Cerebellar cortex (tissue), 1 donor: ENCODE measurements at regions not wholly inside any gene's neighbourhood (a gene's known extent, or its start where the extent isn't known, plus 50 kb on each side); places are given as distances from the start of the nearest gene placed in this dataset.
"Not testable (repeated sequence)": the region's sequence is repeated elsewhere in the genome, so short reads cannot be mapped to it uniquely, and the experiment has no call there.

Experiments used
- DNase-seq: peaks from one replicate; pipeline ENCODE4 v3.0.0-alpha.2; 2015; ENCODE audit warnings: low spot score

GRCh38 chr6:27742833-27743573 lies 169.2 kb downstream of the OR2B2 start:
- no peak for DNase-seq

GRCh38 chr6:27739902-27740301 lies 172.3 kb downstream of the OR2B2 start:
- DNase-seq, result not testable (repeated sequence)

- DNase-seq, result no peak
Measured at GRCh38 chr6:27736686-27737085, 175.5 kb downstream of the OR2B2 start.

GRCh38 chr6:27728442-27728841 lies 183.8 kb downstream of the OR2B2 start:
- no peak for DNase-seq

- peak; percentile 22 for DNase-seq
Measured at GRCh38 chr6:27726619-27727023, 185.6 kb downstream of the OR2B2 start.

- no peak for DNase-seq
Measured at GRCh38 chr6:27720607-27721580, 191.3 kb downstream of the OR2B2 start.

GRCh38 chr6:27719039-27719438 lies 193.2 kb downstream of the OR2B2 start:
- not testable (repeated sequence) for DNase-seq

- DNase-seq, result no peak
Measured at GRCh38 chr6:27706431-27706830, 205.8 kb downstream of the OR2B2 start.

- no peak for DNase-seq
Measured at GRCh38 chr6:27700337-27700736, 211.9 kb downstream of the OR2B2 start.

- DNase-seq, result no peak
Measured at GRCh38 chr6:27694547-27694874, 217.7 kb downstream of the OR2B2 start.

- peak; percentile 74 for DNase-seq
Measured at GRCh38 chr6:27693766-27694546, 218.2 kb downstream of the OR2B2 start.

GRCh38 chr6:27692133-27692532 lies 219.2 kb upstream of the ZNF184 start:
- not testable (repeated sequence) for DNase-seq

- peak; percentile 97 for DNase-seq
Measured at GRCh38 chr6:27688014-27688586, 215.2 kb upstream of the ZNF184 start.

GRCh38 chr6:27687154-27688013 lies 214.5 kb upstream of the ZNF184 start:
- peak; percentile 94 for DNase-seq

GRCh38 chr6:27685279-27685678 lies 212.4 kb upstream of the ZNF184 start:
- no peak for DNase-seq

GRCh38 chr6:27684264-27685211 lies 211.6 kb upstream of the ZNF184 start:
- DNase-seq, result peak; percentile 86

- DNase-seq, result no peak
Measured at GRCh38 chr6:27679964-27680694, 207.2 kb upstream of the ZNF184 start.

- no peak for DNase-seq
Measured at GRCh38 chr6:27679308-27679963, 206.5 kb upstream of the ZNF184 start.

- no peak for DNase-seq
Measured at GRCh38 chr6:27678469-27678868, 205.6 kb upstream of the ZNF184 start.
